K562 (cell line): ENCODE measurements at regions not wholly inside any gene's neighbourhood (a gene's known extent, or its start where the extent isn't known, plus 50 kb on each side); places are given as distances from the start of the nearest gene placed in this dataset.
A peak's percentile ranks its signal among the peaks of the same experiment; 100 is the strongest.

Source experiments
- HMG20A ChIP-seq: fragments of 450-650 bp; formaldehyde crosslinking; conservative IDR thresholded peaks from 2 replicates; pipeline ENCODE4 v1.4.0; 2020; ENCODE audit warnings: mild to moderate bottlenecking, mixed read lengths
- JUNB ChIP-seq: fragments of 450-650 bp; formaldehyde crosslinking; conservative IDR thresholded peaks from 2 replicates; pipeline ENCODE4 v1.4.0; 2020; ENCODE audit warnings: mild to moderate bottlenecking
- LCOR ChIP-seq: sonication (generic); formaldehyde crosslinking; IDR thresholded peaks from 2 replicates; pipeline ENCODE4 v1.8.0; 2022; ENCODE audit warnings: mild to moderate bottlenecking, missing genetic modification reagents
- TF ChIP-seq, protein P1 (sequence below): sonication (generic); formaldehyde crosslinking; IDR thresholded peaks from 2 replicates; pipeline ENCODE4 v1.8.1; 2023; ENCODE audit warnings: mild to moderate bottlenecking, missing genetic modification reagents
- TF ChIP-seq, protein P2 (sequence below): fragments of 450-650 bp; formaldehyde crosslinking; IDR thresholded peaks from 2 replicates; pipeline ENCODE4 v1.4.0; 2020; ENCODE audit warnings: mild to moderate bottlenecking, moderate library complexity
- TF ChIP-seq, protein P3 (sequence below), 3 experiments: IDR thresholded peaks in 2 of 3; conservative IDR thresholded peaks in 1 of 3; 2 replicates each; pipeline ENCODE4 v1.5.1; 2011 to 2012; ENCODE audit warnings: low read length in 3 of 3, mild to moderate bottlenecking in 3 of 3, control low read depth in 2 of 3, improper control_type of control experiment in 1 of 3, inconsistent platforms in 1 of 3, low read depth in 1 of 3, mixed read lengths in 1 of 3, moderate library complexity in 1 of 3; ENCODE audit not compliant: insufficient read depth in 2 of 3

DNA sequence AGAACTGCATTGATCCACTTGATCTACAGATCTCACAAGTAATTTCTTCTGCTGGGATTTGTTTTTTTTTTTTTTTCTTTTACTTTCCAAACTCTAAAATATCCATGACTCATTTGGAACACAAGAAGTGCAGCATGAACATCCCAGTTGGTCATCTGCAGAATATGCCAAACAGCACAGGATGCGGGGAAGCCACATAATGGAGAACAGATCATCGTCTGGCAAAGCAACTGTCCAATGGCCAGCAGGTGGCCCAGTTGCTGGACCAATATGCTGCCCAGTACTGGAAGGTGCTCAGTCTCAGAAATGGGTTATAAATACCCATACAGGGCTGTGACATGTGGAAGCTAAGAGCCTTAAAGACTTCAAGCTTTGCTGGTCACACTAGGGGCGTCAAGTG lies 221.3 kb upstream of the TAS2R1 start:
- TF ChIP-seq, protein P1, sequence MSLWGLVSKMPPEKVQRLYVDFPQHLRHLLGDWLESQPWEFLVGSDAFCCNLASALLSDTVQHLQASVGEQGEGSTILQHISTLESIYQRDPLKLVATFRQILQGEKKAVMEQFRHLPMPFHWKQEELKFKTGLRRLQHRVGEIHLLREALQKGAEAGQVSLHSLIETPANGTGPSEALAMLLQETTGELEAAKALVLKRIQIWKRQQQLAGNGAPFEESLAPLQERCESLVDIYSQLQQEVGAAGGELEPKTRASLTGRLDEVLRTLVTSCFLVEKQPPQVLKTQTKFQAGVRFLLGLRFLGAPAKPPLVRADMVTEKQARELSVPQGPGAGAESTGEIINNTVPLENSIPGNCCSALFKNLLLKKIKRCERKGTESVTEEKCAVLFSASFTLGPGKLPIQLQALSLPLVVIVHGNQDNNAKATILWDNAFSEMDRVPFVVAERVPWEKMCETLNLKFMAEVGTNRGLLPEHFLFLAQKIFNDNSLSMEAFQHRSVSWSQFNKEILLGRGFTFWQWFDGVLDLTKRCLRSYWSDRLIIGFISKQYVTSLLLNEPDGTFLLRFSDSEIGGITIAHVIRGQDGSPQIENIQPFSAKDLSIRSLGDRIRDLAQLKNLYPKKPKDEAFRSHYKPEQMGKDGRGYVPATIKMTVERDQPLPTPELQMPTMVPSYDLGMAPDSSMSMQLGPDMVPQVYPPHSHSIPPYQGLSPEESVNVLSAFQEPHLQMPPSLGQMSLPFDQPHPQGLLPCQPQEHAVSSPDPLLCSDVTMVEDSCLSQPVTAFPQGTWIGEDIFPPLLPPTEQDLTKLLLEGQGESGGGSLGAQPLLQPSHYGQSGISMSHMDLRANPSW (CRISPR knock-in tag): no peak
- TF ChIP-seq, protein P2, sequence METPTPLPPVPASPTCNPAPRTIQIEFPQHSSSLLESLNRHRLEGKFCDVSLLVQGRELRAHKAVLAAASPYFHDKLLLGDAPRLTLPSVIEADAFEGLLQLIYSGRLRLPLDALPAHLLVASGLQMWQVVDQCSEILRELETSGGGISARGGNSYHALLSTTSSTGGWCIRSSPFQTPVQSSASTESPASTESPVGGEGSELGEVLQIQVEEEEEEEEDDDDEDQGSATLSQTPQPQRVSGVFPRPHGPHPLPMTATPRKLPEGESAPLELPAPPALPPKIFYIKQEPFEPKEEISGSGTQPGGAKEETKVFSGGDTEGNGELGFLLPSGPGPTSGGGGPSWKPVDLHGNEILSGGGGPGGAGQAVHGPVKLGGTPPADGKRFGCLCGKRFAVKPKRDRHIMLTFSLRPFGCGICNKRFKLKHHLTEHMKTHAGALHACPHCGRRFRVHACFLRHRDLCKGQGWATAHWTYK: no peak
- TF ChIP-seq, protein P3, sequence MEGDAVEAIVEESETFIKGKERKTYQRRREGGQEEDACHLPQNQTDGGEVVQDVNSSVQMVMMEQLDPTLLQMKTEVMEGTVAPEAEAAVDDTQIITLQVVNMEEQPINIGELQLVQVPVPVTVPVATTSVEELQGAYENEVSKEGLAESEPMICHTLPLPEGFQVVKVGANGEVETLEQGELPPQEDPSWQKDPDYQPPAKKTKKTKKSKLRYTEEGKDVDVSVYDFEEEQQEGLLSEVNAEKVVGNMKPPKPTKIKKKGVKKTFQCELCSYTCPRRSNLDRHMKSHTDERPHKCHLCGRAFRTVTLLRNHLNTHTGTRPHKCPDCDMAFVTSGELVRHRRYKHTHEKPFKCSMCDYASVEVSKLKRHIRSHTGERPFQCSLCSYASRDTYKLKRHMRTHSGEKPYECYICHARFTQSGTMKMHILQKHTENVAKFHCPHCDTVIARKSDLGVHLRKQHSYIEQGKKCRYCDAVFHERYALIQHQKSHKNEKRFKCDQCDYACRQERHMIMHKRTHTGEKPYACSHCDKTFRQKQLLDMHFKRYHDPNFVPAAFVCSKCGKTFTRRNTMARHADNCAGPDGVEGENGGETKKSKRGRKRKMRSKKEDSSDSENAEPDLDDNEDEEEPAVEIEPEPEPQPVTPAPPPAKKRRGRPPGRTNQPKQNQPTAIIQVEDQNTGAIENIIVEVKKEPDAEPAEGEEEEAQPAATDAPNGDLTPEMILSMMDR (IDR thresholded peaks at IDR 0.05 in 2 of 3, conservative IDR thresholded peaks at IDR 0.05 in 1 of 3; ENCODE audit: insufficient read depth in 2 of 3, low read depth in 1 of 3, low read length in 3 of 3): peak; percentile 12 to 28 (median 27); a peak in 2 of 6 replicates
- TF ChIP-seq JUNB (CRISPR knock-in tag): no peak
- no peak for TF ChIP-seq LCOR (CRISPR knock-in tag)
- no peak for TF ChIP-seq HMG20A (CRISPR knock-in tag)
